Aorta (tissue), 5 donors: ENCODE measurements at regions not wholly inside any gene's neighbourhood (a gene's known extent, or its start where the extent isn't known, plus 50 kb on each side); places are given as distances from the start of the nearest gene placed in this dataset.

ENCODE experiments used
- ATAC-seq: fragments of 200-7000 bp; cut with Tn5 transposase; one replicate; pipeline ENCODE4 v1.9.1; 2022; ENCODE audit warnings: moderate library complexity; ENCODE audit not compliant: low FRiP score
- DNase-seq, 2 donors: peaks; one replicate each; pipeline ENCODE4 v3.0.0-alpha.2; 2020
- H3K27ac ChIP-seq, 2 donors: one replicate each; pipeline ENCODE4 v1.5.1; 2013; ENCODE audit warnings: low read length in 2 of 2, mild to moderate bottlenecking in 2 of 2, moderate library complexity in 2 of 2, control low read depth in 1 of 2, inconsistent platforms in 1 of 2, low read depth in 1 of 2
- H3K27me3 ChIP-seq, 2 donors: one replicate each; pipeline ENCODE4 v1.6.1; 2013; ENCODE audit warnings: control low read depth in 1 of 2, low read length in 1 of 2, mild to moderate bottlenecking in 1 of 2, moderate library complexity in 1 of 2; ENCODE audit not compliant: insufficient read depth in 2 of 2, control insufficient read depth in 1 of 2
- H3K36me3 ChIP-seq, 2 donors: one replicate each; pipeline ENCODE4 v1.6.1; 2013; ENCODE audit warnings: control low read depth in 1 of 2, low read length in 1 of 2, mild to moderate bottlenecking in 1 of 2; ENCODE audit not compliant: insufficient read depth in 2 of 2, control insufficient read depth in 1 of 2
- H3K4me1 ChIP-seq, 2 donors: one replicate each; pipeline ENCODE4 v1.6.1; 2013; ENCODE audit warnings: low read length in 2 of 2, control low read depth in 1 of 2, mild to moderate bottlenecking in 1 of 2, moderate library complexity in 1 of 2; ENCODE audit not compliant: insufficient read depth in 2 of 2, control insufficient read depth in 1 of 2
- H3K4me3 ChIP-seq, 2 donors: one replicate each; pipeline ENCODE4 v1.5.1; 2013; ENCODE audit warnings: low read length in 2 of 2, control low read depth in 1 of 2, mild to moderate bottlenecking in 1 of 2
- H3K9me3 ChIP-seq: one replicate; pipeline ENCODE4 v1.6.1; 2013; ENCODE audit warnings: mild to moderate bottlenecking, low read length; ENCODE audit not compliant: control insufficient read depth
- WGBS, 2 donors: extraction: QIAGEN DNeasy Blood & Tissue Kit; methylation state at CpG; one replicate each; pipeline ENCODE4 v1.1.7; 2013; 5-methylcytosine and 5-hydroxymethylcytosine counted together
- intact Hi-C, 2 donors: fragments of 100-400 bp; cut with DNase I; formaldehyde crosslinking; loops; one replicate each; pipeline versions ENCODE4 v1.14.2 to v1.15.0; 2022
- donor health status: healthy with polysubstance abuse.
- donor health status: Bipolar disorder and iron deficiency.
- donor health status: DM: no; HTN: no; CAD: no.
- donor health status: DM: no; HTN: no; CAD: no.
- donor health status: DM: yes; HTN: yes; CAD: no.

DNA sequence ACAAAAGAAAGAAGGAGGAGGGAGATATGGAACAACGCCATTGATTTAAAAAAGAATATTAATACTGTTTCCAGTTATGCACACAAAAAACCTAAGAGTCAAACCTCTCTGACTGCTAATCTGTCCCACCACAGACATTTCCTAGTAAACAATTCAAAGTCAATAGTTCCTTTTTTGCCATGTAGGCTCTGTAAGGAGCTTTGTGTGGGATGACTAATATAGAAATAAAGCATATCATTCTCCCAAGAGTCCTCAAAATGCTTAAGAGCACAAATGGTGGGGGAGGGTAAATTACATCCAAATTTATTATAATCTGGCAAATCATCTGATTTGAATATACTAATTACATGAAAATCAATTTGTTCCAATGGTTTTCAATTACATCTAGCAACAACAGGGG, 155.9 kb upstream of the CNTN4 start:
- no peak for ATAC-seq
- H3K4me1 ChIP-seq: no peaks in the 10 kb centered on the region
- H3K27me3 ChIP-seq: no peaks in the 10 kb centered on the region
- DNase-seq: no peak
- H3K4me3 ChIP-seq: no peak overlapping the region
- H3K27ac ChIP-seq: no peak overlapping the region
- intact Hi-C loops: no loop called here
- H3K9me3 ChIP-seq: no peaks in the 10 kb centered on the region
- WGBS, 2 donors: 70 to 75% methylated on average over 1 of the region's 1 CpG
- no peaks in the 10 kb centered on the region for H3K36me3 ChIP-seq

DNA sequence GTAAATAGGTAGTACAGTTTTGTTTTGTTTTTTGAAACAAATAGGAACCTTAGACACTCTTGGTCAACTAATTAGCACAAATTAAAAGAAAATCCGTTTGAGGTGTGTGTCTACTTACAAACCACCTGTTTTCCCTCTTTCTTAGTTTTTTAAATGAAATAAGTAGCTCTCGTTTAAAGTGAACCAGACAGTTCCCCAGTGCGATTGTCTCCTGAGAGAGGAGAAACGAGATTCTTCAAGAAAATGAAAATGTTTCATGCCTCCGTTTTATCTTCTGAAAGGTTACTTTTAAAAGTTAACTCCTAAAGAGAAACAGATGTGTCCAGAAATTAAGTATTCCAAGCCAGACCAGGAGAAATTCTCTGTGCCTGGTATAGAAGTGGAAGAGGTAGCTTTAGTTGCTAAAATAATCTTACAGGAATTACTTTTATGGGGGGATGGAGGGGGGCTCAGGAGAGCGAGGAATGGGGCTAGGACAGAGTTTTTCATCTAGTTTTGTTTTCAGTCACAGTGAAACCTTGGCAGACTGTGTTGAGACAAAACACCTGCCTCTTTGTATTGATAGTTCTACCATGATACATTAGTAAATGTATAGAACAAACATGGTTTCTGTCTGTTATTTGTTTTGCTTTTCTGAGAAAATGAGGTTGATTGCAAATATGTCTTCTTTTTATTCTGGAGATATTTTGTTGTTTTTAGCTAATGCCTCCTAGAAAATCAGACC, 155.1 kb upstream of the CNTN4 start:
- H3K27me3 ChIP-seq: no peaks in the 10 kb centered on the region
- no peak overlapping the region for H3K27ac ChIP-seq
- intact Hi-C loops: no loop called here
- H3K9me3 ChIP-seq: no peaks in the 10 kb centered on the region
- no peaks in the 10 kb centered on the region for H3K4me1 ChIP-seq
- no peak for ATAC-seq
- no peak overlapping the region for H3K4me3 ChIP-seq
- no peak for DNase-seq
- 55 to 56% methylated on average over 6 of the region's 6 CpGs for WGBS, 2 donors
- no peaks in the 10 kb centered on the region for H3K36me3 ChIP-seq

- intact Hi-C loops: no loop called here
- DNase-seq (no peak), ATAC-seq (no peak)
- Histone ChIP-seq H3K27me3 (no peaks in the 10 kb centered on the region), H3K27ac (no peak overlapping the region), H3K9me3 (no peaks in the 10 kb centered on the region), H3K4me3 (no peak overlapping the region), H3K4me1 (no peaks in the 10 kb centered on the region), H3K36me3 (no peaks in the 10 kb centered on the region)
Measured at GRCh38 chr3:1945698-1946097, 153.0 kb upstream of the CNTN4 start.

GRCh38 chr3:1953536-1953935, 145.1 kb upstream of the CNTN4 start:
- no peak for DNase-seq

DNA sequence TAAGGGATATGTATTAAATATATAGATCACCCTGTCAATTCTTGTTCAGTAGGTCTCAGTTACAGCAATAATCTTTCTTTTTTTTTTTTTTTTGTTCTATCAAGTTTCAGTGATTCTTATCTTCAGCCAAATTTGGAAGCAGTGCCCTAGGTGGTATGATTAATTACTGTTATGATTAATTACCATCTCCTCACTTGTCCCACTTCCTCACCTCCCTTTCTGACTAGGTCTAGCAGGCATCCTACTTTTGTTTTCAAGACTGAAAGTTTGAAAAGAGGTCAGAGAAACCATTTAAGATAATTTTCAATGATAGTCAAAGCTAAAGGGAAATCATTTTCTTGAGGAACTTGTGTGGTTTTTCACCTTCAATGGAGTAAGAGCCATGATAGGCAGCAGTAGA, 144.0 kb upstream of the CNTN4 start:
- Histone ChIP-seq H3K9me3 (no peaks in the 10 kb centered on the region), H3K27ac (no peak overlapping the region), H3K4me1 (no peaks in the 10 kb centered on the region), H3K27me3 (no peaks in the 10 kb centered on the region), H3K4me3 (no peak overlapping the region), H3K36me3 (no peaks in the 10 kb centered on the region)
- intact Hi-C loops: no loop called here
- no peak for DNase-seq
- ATAC-seq: no peak

More at GRCh38 chr3:1953536-1953935, 145.1 kb upstream of the CNTN4 start:
- no peaks in the 10 kb centered on the region for H3K36me3 ChIP-seq
- no peak for ATAC-seq
- no peaks in the 10 kb centered on the region for H3K27me3 ChIP-seq
- no peaks in the 10 kb centered on the region for H3K9me3 ChIP-seq
- intact Hi-C loops: no loop called here
- H3K27ac ChIP-seq: no peak overlapping the region
- H3K4me1 ChIP-seq: no peaks in the 10 kb centered on the region
- 70 to 71% methylated on average over 7 of the region's 7 CpGs for WGBS, 2 donors
- no peak overlapping the region for H3K4me3 ChIP-seq

DNA sequence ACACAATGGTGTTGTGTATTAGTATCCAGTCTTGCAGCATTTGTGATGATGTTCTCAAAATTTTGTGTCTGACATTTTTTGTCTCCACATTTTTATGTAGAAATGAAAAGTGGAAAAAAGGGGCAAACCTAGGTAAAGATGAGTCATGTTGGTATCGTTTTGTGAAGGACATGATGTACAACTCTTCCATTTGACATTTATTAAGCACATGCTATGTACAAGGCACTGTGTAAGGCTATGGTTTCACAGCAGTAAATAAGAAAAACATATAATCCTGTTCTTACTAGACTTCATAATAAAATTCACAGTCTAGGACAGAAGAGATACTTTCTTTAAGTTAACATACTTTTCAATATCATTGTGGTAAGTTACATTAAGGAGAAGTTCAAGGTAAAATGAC, 143.5 kb upstream of the CNTN4 start:
- Histone ChIP-seq H3K27ac (no peak overlapping the region), H3K36me3 (no peaks in the 10 kb centered on the region), H3K4me3 (no peak overlapping the region), H3K4me1 (no peaks in the 10 kb centered on the region), H3K9me3 (no peaks in the 10 kb centered on the region), H3K27me3 (no peaks in the 10 kb centered on the region)
- DNase-seq (no peak), ATAC-seq (no peak)
- intact Hi-C loops: no loop called here
- WGBS, 2 donors: 69 to 78% methylated on average over 1 of the region's 1 CpG

DNA sequence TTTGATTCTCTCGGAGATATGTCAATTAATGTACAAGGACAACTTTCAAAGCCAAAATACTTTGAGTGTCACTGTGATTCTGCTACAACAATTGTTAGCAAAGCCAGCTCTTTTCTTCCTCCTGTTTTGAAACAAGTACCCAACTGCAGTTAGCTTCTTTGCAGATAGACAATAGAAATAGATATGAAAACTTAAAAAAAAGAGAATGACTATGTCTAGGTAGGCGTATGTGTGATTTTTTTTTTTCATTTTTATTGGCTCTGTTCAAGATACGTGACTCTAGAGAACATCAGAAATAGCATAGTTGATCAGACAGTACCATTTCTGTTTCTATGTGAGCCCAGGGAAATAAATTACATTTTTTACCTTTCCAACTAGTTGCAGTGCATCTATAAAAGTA, 142.9 kb upstream of the CNTN4 start:
- no peak for DNase-seq
- Histone ChIP-seq H3K36me3 (no peaks in the 10 kb centered on the region), H3K9me3 (no peaks in the 10 kb centered on the region), H3K27ac (no peak overlapping the region), H3K27me3 (no peaks in the 10 kb centered on the region), H3K4me3 (no peak overlapping the region), H3K4me1 (no peaks in the 10 kb centered on the region)
- WGBS, 2 donors: 88 to 89% methylated on average over 3 of the region's 3 CpGs
- intact Hi-C loops: no loop called here
- ATAC-seq: no peak

DNA sequence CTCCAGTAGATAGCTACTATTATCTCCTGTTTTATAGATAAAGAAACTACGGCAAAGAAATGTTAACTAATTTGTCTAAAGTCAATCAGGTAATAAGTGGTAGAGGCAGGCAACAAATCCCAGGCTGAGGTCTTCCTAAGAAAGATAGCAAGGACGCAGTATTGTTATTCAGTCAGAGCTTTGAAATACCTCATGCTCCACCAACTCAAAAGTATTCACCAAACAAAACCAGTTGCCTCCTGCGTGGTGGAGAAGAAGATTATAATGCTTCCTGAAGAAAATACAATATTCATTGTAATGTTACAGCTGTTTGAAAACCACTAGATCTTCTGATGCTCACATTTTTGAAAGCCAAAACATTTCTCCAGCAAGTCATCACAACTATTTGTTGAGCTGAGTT, 138.2 kb upstream of the CNTN4 start:
- intact Hi-C loops: no loop called here

DNA sequence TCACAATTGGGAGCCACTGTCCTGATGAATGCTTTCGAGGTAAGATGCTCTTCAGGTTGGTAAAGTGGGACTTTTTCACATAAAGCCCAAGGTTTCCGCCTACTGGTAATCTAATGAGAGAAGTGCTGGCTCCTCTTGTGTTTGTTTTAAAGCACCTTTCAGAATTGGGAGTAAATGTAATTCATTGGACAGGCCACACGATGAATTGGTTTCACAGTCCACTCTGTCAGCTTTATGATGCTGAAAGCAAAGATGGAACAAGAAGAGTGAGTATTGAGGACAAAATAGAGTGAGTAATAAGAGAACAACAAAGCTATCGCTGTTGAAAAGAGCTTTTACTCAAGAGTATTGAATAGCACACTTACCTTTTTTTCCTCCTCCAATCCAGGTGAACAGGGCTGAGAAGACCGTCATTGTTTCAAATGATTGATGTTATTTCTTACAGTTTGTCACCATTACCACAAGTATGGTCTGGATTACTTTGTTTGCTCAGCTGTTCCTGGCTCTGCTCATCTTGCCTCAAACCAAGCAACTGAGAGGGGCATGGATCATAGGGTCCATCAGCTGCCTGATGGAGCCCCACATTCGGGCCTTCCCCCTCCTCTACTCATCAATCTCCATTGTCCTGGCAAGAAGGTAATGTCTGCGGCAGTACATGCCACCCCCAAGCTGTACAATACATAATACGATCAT, 136.1 kb upstream of the CNTN4 start:
- H3K27ac ChIP-seq: no peak overlapping the region
- intact Hi-C loops: no loop called here
- 74 to 86% methylated on average over 8 of the region's 8 CpGs for WGBS, 2 donors

More for the DNA sequence above, 138.2 kb upstream of the CNTN4 start:
- no peaks in the 10 kb centered on the region for H3K27me3 ChIP-seq
- H3K4me3 ChIP-seq: no peak overlapping the region
- ATAC-seq (no peak), DNase-seq (no peak)
- H3K9me3 ChIP-seq: no peaks in the 10 kb centered on the region
- WGBS, 2 donors: 79 to 84% methylated on average over 3 of the region's 3 CpGs
- H3K27ac ChIP-seq: no peak overlapping the region
- H3K4me1 ChIP-seq: no peaks in the 10 kb centered on the region
- no peaks in the 10 kb centered on the region for H3K36me3 ChIP-seq

More for the DNA sequence above, 136.1 kb upstream of the CNTN4 start:
- ATAC-seq: no peak
- no peaks in the 10 kb centered on the region for H3K27me3 ChIP-seq
- no peaks in the 10 kb centered on the region for H3K4me1 ChIP-seq
- no peaks in the 10 kb centered on the region for H3K36me3 ChIP-seq
- no peaks in the 10 kb centered on the region for H3K9me3 ChIP-seq
- no peak overlapping the region for H3K4me3 ChIP-seq
- DNase-seq: no peak
